Midbrain (tissue), 1 donor: ENCODE measurements at regions not wholly inside any gene's neighbourhood (a gene's known extent, or its start where the extent isn't known, plus 50 kb on each side); places are given as distances from the start of the nearest gene placed in this dataset.
"Not testable (repeated sequence)": the region's sequence is repeated elsewhere in the genome, so short reads cannot be mapped to it uniquely, and the experiment has no call there.

ENCODE experiments used
- DNase-seq: peaks from one replicate; lab custom pipeline; 2025; lab: John Stamatoyannopoulos, UW

DNA sequence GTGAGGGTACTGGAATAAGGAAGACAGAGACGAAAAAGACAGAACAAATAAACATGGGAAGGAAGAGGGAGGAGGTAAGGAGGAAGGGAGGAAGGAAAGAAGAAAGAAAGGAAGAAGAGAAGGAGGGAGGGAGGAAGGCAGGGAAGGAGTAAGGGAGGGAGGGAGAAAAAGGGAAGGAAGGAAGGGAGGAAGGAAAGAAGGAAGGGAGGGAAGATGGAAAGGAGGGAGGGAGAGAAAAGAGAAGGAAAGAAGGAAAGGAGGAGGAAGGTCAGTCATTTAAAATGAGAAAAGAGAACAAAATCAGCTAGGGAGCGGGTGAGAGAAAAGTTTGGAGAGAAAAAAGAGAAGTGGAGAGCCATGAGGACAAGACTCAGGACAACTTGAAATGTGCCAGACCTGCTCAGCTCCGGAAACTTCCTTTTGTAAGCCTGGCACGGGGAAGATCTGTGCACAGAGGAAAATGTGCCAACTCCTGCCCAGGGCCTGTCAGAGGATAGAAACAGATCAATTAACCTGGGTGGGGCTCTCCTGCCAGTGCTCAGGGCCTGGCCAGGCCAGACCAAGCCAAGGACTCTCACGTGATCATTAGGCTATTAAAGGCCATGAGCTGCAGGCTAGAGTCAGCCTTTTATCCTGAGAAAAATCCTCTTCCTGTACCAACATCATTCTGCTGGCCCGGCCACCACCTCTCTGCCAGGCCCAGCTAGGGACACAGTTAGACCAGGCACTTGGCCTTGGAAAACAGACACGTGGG, 50.1 kb upstream of the BCL6 start:
- no peak for DNase-seq

DNA sequence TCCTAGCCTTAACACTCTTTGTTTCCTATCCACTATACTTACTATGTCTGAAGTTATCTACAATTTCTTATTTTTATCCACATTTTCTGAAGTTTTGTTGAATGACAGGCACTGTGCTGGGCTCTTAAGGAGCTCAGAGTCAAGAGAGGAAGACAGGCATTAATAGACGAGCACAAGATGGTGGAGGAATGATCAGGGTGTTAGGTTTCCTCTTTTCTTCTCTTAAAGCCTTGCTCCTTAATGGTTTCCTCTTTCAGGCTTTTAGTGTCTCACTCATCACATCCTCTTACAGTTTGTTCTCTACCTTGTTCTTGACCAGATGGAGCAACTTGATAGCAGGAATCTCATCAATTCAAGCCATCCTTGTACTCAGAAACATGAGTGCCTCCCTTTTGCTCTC, 52.9 kb upstream of the BCL6 start:
- no peak for DNase-seq

DNA sequence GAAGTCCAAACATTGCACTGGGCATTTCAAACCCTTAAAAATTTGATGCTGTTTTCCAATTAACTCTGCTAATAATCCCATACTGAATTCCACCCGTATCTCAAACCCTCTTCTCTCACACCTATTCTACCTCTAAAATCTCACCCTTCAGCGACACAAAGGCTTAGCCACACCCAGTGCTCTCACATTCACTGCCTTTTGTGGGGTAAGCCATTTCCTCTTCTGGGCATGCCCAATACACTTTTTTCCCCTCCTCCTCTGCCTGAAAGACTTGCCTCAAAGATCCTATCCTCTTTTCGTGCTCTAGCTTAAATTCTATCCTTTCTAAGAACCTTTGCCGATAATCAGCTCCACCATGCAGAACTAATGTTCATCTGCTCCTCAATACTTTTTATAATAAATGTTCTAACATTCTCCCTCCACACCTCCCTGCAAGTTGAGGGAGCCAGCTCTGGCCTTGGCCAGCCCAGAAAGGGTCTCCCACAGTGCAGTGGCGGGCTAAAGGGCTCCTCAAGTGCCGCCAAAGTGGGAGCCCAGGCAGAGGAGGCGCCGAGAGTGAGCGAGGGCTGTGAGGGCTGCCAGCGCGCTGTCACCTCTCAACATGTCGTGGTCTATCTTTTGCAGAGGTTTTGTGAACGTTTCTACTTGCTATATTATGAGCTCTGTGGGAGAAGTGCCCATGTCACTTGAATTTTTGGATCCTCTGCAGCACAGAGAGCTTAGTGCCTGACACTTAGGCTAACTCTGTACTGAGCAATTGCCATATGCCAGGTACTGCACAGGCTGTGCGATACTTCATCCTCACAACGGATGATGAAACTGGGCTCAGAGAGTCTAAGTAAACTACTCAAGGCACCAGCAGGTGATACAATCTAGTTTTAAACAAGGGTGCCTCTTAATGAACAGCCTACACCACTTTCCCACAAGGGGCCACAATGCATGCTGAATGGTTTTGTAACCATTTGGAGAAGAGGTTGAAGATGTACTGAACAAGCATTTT, 53.6 kb upstream of the BCL6 start:
- DNase-seq: no peak

DNA sequence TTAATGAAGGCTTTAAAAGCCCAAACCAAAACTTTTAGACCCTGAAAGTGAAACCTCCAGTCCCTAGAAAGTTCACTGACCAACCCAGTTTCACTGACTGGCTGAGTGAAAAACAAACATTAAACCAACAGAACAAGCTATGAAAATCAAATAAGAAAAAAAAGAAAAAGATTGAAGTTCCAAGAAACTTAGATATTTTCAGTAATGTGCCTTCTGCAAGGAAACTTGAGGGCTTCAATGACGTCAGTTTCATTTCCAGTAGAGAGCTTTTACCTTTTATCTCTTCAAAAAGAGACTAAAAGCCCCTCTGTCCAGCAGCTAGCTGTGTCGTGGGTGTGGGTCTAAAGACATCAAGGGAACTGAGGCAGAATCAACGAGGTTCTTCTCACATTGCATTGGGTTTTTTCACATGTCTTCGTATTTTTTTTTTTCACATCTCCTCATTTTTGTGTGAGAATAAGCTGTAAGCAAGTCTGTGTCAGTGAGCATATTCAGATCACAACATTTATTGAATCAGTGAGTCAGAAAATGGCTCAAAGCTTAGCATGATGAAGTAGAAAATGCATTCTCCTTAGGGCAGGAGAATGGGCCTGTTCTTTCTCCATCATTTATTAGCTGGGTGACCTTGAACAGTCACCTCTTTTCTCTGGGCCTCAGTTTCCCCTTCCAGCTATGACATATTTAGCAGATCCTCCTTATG, 54.8 kb upstream of the BCL6 start:
- DNase-seq: no peak

DNA sequence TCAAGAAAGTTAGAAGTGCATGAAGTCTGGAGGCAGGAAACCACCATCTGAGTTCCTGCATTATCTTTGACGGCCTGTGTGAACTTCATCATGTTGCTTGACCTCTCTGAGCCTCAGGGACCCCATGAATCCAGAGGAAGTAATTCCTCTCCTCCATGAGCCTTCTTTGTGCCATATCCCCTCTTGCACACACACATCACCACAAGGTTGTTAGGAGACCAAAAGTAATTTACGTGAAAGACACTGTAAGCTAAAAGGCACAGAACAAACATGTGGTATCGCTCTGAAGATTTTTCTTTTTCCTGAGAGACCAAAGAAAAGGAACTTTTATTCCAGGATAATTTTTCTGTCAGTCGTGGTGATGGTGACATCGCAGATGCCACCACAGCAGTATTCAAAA, 55.9 kb upstream of the BCL6 start:
- DNase-seq: no peak

DNA sequence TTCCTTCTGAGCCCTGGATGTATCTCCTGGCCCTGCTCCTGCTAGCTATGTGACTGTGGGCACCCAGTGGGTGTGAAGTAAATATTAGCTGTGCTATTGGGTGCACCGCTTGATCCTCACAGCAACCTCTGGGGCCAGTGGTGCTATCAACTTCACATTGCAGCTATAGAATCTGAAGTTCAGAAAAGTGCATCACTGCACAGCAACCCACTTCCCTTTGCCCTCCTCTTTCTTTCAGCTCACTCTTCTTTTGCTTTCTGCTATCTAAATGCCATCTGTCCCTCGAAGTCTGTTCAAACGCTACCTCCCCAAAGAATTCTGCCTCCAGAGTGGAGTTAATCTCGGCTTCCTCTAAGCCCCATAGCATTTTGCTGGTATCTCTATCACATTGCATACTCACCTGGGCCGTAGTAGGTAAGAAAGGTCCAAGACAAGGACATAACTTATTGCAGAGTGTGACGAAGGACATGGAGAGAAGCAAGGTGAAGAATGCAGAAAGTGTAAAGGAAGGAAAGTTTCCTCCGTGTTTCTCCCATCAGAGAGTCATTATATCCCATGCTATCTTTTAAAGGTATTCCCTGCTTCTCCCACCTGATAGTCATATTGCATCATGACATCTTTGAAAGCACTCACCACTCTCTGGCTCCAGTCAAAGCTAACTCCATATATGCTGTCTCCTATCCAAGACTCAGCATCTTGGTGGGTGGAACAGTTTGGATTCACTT, 57.1 kb upstream of the BCL6 start:
- no peak for DNase-seq

DNA sequence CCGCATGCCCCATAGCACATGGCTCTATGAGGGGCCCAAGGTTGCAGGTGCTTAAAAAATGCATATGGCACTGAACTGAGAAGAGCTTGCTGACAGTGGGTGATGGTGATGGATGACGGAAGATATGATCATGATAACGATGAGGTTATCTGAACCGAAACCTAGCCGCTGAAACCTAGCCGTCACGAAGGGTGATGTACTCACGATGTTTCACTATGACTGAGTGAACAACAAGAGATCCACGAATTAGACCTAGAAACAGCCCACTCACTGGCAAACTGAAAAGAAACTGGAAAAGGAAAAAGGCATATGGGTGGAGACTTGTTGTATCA, 57.6 kb upstream of the BCL6 start:
- no peak for DNase-seq

DNA sequence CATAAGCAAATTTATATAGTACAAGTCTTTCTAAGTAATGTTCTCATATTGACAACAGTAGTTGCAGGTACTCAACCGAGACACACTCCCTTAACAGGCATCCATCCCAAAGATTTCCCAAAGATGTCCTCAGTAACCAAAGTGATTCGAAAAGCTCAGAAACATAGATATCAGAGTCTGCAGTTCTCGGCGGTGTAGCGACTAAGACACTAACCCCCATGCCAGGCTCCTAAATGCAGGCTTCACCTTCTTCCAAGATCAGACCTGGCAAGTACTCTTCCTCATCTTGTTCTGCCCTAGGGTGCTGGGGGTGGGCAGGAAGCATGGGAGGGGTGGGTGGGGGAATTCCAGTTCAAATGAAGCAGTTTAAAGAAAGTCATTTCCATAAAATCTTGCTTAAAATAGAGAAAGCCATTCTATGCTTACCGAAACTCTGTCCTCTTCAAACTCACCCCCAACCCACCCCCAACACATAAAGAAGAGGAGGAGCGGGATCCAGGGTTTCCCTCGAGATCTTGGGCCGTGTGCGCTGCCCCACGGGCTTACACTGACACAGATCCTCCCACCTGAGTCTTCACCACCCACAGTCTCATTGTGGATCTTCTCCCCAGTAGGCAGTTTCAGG, 59.0 kb upstream of the BCL6 start:
- DNase-seq: no peak

DNA sequence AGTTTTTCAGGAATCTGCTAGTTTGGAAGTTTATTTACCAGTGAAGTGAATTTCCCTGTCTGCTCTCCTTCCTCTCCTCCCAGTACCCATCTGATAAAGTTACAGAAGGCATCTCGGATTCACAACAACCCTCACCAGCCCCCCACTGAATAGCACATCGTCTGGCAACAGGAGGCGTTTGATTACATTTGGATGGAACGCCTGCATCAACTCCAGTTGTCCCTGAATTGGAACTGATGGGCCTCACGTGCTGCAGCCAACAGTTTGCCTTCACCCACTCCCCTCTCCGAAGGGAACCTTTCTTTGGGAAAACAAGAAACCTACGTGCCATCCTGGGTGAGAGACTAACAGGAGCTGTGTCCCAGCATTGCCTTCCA, 59.5 kb upstream of the BCL6 start:
- no peak for DNase-seq

DNA sequence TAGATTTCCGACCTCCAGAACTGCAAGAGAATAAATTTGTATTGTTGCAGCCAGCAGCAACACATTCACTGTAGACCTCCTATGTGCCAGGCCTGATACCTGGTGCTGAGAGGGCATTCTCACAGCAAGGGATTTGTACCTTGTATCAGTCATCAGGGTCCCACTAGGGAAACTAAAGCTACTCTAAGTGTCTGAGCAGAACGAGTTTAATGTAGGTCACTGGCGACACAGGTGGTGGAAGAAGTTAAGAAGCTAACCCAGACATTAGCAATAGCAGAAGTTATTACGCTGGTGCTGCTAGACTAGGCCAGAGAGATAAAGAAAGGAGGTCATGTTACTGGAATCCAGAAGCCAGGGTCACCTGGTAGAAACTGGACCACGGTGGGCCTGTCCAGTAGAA, 60.5 kb upstream of the BCL6 start:
- no peak for DNase-seq

DNA sequence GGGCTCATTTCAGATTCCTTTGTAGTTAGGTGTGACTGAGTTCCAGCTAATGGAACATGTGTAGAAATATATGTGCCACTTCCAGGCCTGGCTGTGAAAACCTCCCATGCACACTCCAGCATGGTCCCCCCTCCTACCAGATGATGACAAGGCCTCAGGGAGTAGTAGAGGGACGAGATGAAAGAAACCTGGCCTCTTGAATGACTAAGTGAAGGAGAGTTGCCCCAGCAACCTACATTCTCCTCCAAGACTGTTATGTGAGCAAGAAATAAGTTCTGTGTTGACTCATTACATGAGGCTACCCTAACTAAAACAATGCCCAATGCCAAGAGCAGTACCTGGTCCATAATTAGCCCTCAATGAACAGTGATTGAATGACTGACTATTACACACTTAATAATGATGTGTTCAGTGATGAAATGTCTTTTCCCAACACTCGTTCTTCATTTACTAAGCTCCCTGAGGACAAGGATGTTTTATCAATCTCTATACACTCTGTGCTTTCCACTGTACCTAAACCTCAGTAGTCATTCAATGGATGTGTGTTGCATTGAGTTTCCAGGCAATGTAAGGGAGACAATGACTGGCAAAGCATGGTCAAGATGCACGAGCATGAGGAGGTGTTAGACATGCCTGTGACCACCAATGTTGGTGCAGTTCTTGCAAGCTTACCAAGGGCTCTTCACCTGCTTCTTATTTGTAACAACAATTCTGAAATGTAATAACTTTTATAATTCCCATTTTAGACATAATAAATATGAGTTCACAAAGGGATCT, 62.0 kb upstream of the BCL6 start:
- DNase-seq: no peak

DNA sequence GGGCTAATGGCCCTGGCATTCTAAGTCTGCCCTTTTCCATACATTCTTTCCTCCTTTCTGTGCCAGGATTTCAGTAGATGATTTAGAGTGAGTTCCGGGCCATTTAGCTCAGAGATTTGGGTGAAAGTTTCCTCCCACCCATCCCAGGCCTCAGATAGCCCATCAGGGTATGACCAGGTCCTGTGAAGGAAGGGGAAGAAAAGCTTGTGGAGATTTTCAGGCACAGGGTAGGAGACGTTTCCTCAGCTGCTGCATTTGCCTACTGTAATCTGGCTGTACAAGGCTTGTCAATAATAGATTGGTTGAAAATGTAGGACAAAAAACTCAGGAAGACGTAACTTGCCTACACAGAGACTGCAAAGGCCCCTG, 63.2 kb upstream of the BCL6 start:
- no peak for DNase-seq

DNA sequence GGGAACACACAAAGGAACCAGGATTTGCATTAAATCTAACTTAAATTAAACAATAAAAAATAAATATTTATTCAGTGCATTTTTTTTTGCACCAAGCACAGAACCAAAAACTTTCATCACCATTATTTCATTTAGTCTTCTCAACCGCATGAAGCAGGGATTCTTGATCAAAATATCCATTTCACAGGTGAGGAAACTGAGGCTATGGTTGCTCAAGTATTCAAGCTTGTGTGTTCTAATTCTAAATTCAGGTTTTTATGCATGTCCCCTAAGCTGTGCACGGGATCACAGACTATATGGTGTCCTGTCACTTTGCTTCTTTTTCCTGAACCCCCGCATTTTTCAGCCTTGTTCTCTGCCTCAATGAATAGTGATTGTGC, 64.3 kb upstream of the BCL6 start:
- DNase-seq: no peak

DNA sequence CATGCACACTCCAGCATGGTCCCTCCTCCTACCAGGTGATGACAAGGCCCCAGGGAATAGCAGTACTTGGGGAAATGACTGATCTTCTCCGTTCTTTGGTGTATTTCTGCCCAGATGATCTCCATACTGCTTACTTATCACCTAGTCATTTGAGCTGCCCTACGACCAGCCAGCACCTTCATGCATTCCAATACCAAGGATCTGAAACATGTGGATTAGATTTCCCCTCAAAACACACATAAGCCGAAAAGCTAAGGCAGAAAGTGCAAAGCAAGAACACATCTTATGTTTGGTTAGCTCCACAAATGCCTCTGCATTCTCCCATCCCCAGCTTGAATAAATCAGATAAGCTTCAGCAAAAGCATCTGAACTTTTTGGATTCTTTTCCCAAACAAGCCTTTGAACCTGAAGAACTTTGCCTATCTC, 64.8 kb upstream of the BCL6 start:
- DNase-seq: no peak

DNA sequence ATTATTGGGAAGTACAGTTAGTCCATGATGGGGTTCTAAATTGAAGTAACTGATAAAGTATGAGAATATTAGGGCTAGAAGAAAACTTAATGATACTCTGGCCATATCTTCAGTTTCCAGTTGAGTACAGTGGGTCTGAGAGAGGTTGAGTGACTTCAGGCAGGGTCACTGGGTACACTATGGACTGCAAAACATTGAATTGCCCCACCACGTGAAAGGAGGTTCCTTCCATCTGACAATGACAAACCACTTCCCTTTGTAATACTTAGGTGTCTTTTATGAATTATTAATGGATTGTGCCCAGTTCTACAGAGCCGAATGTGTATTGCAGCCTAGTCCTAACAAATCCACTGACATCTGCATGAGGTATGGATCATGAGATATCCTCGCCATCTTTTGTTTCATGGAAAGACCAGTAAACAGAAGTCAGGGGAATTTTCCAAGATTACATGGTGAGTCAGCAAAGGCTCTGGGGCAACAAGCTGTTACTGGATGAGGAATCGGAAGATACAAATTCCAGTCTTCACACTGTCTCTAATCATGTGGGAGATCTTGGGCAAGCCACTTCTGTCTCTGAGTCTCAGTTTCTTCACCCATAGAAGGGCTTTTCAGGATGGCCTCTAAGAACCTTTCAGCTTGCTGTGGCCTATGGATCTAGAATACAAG, 66.5 kb upstream of the BCL6 start:
- DNase-seq: no peak

DNA sequence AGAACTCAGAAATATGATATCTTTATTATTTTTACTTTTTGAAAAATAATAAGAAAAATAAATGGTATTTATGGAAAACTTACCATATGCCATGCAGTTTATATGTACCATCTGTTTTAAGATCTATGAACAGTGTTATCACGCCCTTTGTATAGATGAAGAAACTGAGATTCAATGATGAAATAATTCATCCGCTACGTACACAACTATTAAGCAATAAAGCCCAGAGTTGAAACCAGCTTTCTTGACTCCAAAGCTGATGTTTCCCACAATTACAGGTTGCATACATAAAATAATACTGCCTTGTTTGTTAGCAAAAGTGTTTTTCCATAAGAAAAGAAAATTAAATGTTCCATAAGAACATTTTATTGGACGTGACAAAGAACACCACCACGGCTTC, 67.2 kb upstream of the BCL6 start:
- DNase-seq: no peak

DNA sequence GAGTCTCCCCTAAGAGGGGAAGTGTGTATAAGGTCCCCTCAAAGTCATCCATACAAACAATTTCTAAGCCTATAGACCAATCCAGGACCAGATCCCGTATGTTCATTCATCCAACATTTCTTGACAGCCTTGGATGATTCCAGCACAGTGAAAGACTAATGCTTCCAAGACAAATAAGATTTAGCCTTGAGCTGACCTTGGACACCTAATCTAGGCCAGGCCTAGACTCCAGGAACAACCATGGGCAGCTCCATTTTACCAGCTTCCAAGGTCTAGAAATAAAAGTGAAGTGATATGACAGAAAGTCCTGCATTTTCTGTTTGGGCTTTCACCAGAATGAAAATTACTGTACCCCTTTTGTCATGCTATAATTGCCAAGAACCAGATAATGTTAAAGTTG, 67.9 kb upstream of the BCL6 start:
- no peak for DNase-seq

DNA sequence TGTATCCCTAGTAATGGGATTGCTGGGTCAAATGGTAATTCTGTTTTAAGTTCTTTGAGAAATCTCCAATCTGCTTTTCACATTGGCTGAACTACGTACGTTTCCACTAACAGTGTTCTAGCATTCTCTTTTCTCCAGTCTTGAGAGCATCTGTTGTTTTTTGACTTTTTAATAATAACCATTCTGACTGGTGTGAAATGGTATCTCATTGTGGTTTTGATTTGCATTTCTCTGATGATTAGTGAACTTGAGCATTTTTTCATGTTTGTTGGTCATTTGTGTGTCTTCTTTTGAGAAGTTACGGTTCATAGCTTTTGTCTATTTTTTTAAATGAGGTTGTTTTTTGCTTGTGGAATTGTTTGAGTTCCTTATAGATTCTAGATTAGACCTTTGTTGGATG, 72.5 kb upstream of the BCL6 start:
- DNase-seq: not testable (repeated sequence)

DNA sequence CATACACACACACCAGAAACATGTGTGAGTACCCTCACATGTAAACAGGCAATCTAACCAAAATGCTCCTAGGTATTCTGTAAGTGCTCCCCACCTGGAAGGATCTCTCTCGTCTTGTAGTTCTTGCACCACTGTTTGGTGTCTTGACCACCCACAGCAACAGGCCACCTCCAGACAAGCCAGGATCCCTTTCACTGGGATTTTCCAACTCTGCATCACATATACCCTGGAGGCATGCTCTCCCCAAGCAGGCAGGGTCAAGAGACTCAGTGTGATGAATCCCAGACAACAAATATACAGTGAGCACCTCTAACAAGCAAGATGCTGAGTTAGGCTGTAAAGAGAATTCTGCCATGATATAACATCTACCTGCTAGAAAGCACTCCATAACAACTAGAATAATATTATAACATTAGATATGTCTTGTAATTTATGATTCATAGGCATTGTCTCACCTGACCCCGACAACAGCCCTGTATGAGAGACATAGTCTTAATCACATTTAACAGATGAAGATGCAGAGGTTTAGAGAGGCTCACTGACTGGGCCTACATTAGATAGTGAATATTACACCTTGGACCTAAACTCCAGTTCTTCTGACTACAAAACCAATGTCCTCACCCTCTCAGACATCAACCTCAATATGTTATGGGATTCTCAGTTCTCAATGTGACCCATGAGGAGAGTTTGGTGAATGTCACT, 76.5 kb upstream of the BCL6 start:
- DNase-seq: no peak

DNA sequence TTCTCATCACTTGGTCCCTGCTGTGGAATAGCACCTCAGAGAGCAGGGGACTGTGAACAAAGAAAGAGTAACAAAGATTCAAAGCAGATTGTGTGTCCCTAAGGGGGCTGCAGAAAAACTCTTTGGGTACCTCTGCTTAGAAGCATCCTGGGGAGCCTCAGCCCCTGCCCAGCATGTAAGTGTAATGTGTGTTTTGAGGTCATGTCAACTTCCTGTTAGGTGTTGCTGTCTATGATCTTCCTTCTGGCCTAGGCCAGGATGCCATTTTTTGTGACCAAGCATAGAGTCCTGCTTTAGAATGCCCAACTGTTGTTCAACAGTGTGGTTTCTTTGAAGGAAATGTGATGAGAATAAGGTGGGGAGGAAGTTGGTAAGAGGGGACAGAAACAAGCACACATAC, 77.1 kb upstream of the BCL6 start:
- DNase-seq: no peak
